ENCODE measurements at regions not wholly inside any gene's neighbourhood (a gene's known extent, or its start where the extent isn't known, plus 50 kb on each side); places are given as distances from the start of the nearest gene placed in this dataset.

- FAIRE-seq: no peak
- no peak for TF ChIP-seq POLR2A (IDR thresholded peaks at IDR 0.05; ENCODE audit: low read depth, low read length)
Observed at GRCh38 chr1:25088180-25088701, 144.1 kb downstream of the SYF2 start.

GRCh38 chr1:25086518-25087079 is 145.7 kb downstream of the SYF2 start:
- DNase-seq (ENCODE audit: insufficient read length, low spot score): no peak
- FAIRE-seq: no peak
- no peak for TF ChIP-seq POLR2A (IDR thresholded peaks at IDR 0.05; ENCODE audit: low read depth, low read length)

More at GRCh38 chr1:25088180-25088701, 144.1 kb downstream of the SYF2 start:
- DNase-seq (ENCODE audit: insufficient read length, low spot score): no peak

- no peak for TF ChIP-seq POLR2A (IDR thresholded peaks at IDR 0.05; ENCODE audit: low read depth, low read length)
- no peak for FAIRE-seq
- DNase-seq (ENCODE audit: insufficient read length, low spot score): no peak
Observed at GRCh38 chr1:25084407-25084806, 147.9 kb downstream of the SYF2 start.

- DNase-seq (ENCODE audit: insufficient read length, low spot score): no peak
- no peak for TF ChIP-seq POLR2A (IDR thresholded peaks at IDR 0.05; ENCODE audit: low read depth, low read length)
- FAIRE-seq: no peak
Observed at GRCh38 chr1:25083481-25084345, 148.6 kb downstream of the SYF2 start.

- FAIRE-seq (no peak), DNase-seq (ENCODE audit: insufficient read length, low spot score) (no peak)
- no peak for TF ChIP-seq POLR2A (IDR thresholded peaks at IDR 0.05; ENCODE audit: low read depth, low read length)
Observed at GRCh38 chr1:25082995-25083394, 149.3 kb downstream of the SYF2 start.

GRCh38 chr1:25082216-25082899 is 149.9 kb downstream of the SYF2 start:
- DNase-seq (ENCODE audit: insufficient read length, low spot score): peak; percentile 35
- FAIRE-seq: no peak
- no peak for TF ChIP-seq POLR2A (IDR thresholded peaks at IDR 0.05; ENCODE audit: low read depth, low read length)

- DNase-seq (ENCODE audit: insufficient read length, low spot score) (no peak), FAIRE-seq (no peak)
- no peak for TF ChIP-seq POLR2A (IDR thresholded peaks at IDR 0.05; ENCODE audit: low read depth, low read length)
Observed at GRCh38 chr1:25081496-25081895, 150.8 kb downstream of the SYF2 start.

GRCh38 chr1:25080294-25081209 is 150.5 kb upstream of the RUNX3 start:
- FAIRE-seq (no peak), DNase-seq (ENCODE audit: insufficient read length, low spot score) (no peak)
- TF ChIP-seq POLR2A (IDR thresholded peaks at IDR 0.05; ENCODE audit: low read depth, low read length): no peak

GRCh38 chr1:25079048-25079447 is 149.0 kb upstream of the RUNX3 start:
- DNase-seq (ENCODE audit: insufficient read length, low spot score) (no peak), FAIRE-seq (no peak)
- no peak for TF ChIP-seq POLR2A (IDR thresholded peaks at IDR 0.05; ENCODE audit: low read depth, low read length)

GRCh38 chr1:25074351-25075227 is 144.5 kb upstream of the RUNX3 start:
- FAIRE-seq (no peak), DNase-seq (ENCODE audit: insufficient read length, low spot score) (no peak)
- no peak for TF ChIP-seq POLR2A (IDR thresholded peaks at IDR 0.05; ENCODE audit: low read depth, low read length)

GRCh38 chr1:25073640-25074270 is 143.7 kb upstream of the RUNX3 start:
- FAIRE-seq: no peak
- DNase-seq (ENCODE audit: insufficient read length, low spot score): no peak
- no peak for TF ChIP-seq POLR2A (IDR thresholded peaks at IDR 0.05; ENCODE audit: low read depth, low read length)

GRCh38 chr1:25072461-25072860 is 142.4 kb upstream of the RUNX3 start:
- FAIRE-seq (no peak), DNase-seq (ENCODE audit: insufficient read length, low spot score) (no peak)
- no peak for TF ChIP-seq POLR2A (IDR thresholded peaks at IDR 0.05; ENCODE audit: low read depth, low read length)
